ENCODE measurements at regions not wholly inside any gene's neighbourhood (a gene's known extent, or its start where the extent isn't known, plus 50 kb on each side); places are given as distances from the start of the nearest gene placed in this dataset.

- TF ChIP-seq CTCF (conservative IDR thresholded peaks at IDR 0.05) (no peak), ZFX (IDR thresholded peaks at IDR 0.05) (no peak)
These were observed 75.9 kb downstream of the DISP1 start for GRCh38 chr1:222890716-222891115.
